HG02588 (cell line): ENCODE measurements at regions not wholly inside any gene's neighbourhood (a gene's known extent, or its start where the extent isn't known, plus 50 kb on each side); places are given as distances from the start of the nearest gene placed in this dataset.
"Not testable (repeated sequence)": the region's sequence is repeated elsewhere in the genome, so short reads cannot be mapped to it uniquely, and the experiment has no call there.

Experiments
- ATAC-seq: cut with Tn5 transposase; IDR thresholded peaks from one replicate; pipeline ENCODE4 v1.9.1; 2021; ENCODE audit warnings: mild to moderate bottlenecking, moderate library complexity; ENCODE audit not compliant: unreplicated experiment

- no peak for ATAC-seq
These were observed 58.3 kb upstream of the EEA1 start for GRCh38 chr12:92987362-92987761.

DNA sequence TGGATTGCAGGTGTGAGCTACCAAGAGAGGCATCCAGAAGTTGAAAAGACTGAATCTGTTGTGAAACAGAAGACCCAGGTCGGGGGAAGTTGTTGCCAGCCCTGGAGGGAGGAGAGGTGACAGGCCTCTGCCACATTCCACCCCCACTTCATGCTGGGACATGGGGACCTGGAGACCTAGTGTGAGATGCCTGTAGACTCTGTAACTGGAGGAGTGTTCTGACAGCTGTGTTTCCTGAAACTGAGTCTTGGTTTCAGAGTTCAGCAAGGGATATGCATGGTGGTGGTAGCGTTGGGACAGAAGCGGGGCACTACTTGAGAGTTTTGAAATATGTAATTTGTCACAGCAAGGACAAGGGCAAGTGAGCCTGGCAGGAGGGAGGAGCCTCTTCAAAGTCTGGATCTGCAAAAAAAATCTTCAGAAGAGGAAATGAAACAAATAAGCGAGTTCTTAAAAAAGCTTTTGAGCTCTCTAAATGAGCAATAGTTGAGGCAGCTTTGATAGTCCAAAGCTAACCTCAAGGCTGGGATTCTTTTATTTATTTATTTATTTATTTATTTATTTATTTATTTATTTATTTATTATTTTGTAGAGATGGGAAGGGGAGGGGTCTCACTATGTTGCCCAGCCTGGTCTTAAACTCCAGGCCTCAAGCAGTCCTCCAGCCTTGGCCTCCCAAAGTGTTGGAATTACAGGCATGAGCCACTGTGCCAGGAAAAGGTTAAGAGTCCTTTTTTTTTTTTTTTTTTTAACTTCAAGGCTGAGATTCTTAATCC, 58.9 kb upstream of the EEA1 start:
- ATAC-seq, result peak; percentile 81

DNA sequence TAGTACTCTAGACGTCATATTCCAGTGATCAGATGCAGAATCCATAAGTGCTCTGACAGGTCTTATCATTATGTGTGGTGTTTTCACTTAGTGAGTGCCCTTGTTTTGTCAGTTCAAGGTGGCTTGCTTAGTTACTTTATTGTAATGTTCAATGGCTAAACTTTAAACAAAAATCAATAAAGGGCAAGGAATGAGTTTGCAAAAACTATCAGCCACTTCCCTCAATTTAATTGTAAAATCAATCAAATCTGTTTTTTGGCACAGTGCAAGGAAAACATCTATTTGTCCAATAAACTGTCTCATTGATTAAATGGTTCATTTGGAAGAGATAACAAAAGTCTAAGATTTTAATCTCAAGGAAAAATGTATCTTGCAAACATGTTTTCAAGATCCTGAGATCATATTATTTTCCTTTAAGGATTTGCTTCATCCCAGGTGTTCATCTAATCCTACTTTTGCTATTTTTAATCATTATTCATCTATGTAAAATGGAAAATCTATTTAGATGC, 59.6 kb upstream of the EEA1 start:
- no peak for ATAC-seq

DNA sequence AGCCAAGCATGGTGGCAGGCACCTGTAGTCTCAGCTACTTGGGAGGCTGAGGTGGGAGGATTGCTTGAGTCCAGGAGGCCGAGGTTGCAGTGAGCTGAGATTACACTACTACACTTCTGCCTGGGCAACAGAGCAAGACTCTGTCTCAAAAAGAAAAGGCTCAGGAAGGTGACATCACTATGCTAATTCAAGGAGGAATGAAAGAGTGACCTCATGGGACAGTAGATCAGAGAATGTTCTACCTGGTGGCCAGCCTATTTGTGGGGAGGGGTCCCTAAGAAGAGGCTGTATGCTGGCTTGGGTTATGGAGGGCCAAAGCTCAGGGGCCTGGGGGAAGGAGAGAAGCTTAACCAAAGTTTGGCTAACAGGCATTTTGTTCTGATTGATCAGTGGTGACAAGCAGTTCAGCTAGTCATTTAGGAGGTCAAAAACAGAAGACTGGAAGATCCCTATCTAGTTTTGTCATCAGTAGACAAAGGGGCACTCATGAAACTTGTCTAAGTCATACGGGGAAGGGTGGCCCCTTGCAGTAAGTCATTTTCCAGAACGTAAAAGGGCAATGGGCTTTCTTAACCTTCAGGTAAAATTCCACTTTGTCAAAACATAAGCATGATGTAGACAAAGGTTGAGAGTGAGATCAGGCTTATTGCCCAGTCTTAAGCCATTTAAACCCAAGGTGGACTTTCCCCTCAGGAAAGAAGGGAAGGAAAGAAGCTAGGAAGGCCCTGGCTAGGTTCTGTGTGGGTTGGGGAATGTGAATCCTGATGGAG, 60.8 kb upstream of the EEA1 start:
- ATAC-seq, result peak; percentile 31

- ATAC-seq, result no peak
These were observed 62.0 kb upstream of the EEA1 start for GRCh38 chr12:92991134-92991533.

- ATAC-seq, result no peak
These were observed 62.9 kb upstream of the EEA1 start for GRCh38 chr12:92992041-92992440.

GRCh38 chr12:92993259-92993658, 64.2 kb upstream of the EEA1 start:
- ATAC-seq, result no peak

DNA sequence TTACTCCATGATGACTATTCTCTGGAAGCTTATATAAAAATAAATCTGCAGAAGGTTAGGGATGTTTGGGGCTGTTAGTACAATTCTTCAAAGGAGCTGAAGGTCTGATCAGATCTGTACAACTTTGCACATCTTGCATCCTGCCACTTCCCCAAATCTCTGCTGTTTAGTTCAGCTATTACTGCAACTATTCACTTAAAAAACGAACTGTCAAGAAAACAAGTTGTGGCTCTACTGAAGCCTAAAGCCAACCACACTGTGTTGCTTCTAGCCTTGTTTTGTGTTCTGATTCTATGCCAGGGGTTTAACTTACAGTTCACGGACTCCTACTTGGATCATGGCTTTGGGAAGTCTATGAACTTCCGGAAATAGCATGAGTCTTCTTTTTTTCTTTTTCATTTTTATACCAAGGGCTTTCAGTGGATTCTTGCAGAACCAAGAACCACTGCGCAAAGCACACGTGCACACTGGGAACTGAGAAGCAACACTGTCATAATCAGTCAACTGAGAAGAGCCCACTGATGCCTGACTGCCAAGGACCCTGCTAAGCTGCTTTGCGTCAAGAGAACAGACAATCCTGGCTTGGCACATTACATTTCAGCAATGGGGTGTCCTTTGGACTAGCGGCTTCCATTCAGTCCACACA, 66.3 kb upstream of the EEA1 start:
- peak; percentile 77 for ATAC-seq

- ATAC-seq, result no peak
These were observed 70.9 kb upstream of the EEA1 start for GRCh38 chr12:93000026-93000425.

DNA sequence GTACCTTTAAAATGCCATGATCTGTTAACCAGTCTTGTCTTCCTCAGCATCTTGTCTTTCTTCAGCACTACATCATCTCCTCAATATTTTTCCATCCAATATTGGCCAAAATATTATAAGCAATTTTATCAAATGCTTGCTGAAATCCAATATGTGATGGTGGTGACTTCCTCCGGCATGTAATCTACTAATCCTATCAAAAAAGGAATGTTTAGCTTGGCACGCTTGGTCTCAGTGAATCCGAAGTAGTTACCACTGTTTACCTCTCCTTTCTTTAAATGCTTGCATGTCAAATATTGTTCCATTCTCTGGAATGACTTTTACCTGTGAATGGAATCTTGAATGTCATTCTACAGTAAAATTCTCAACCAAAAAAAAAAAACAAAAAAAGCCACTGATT, 72.3 kb upstream of the EEA1 start:
- ATAC-seq, result no peak

GRCh38 chr12:93002293-93003054, 73.4 kb upstream of the EEA1 start:
- ATAC-seq, result no peak

DNA sequence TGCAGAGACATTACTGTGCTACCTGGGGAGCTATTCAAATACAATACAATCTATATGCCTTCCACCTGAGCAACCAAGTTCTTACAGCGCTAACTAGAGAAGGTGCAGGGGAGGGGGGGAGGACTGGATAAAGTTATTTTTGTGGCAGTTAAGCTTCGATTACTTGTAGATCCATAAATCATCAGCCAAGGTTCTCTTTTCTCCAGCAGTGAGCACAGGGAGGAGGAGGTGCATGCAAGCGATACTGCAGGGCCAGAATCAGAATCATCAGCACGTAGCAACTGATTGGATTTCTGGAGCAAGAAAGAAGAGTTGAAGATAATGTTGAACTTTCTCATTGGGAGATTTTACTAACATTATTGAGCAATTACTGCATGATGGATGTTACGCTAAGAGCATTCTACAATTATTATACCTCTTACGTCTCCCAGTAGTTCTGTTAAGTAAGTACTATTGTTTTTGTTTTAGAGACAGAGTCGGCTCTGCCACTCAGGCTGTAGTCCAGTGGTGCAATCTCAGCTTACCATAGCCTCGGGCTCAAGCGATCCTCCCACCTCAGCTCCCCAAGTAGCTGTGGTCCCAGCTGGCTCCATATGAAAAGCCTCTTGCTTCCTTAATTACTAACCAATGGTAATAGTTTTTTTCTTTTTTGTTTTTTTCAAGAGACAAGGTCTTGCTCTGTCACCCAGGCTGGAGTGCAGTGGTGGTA, 74.6 kb upstream of the EEA1 start:
- no peak for ATAC-seq

DNA sequence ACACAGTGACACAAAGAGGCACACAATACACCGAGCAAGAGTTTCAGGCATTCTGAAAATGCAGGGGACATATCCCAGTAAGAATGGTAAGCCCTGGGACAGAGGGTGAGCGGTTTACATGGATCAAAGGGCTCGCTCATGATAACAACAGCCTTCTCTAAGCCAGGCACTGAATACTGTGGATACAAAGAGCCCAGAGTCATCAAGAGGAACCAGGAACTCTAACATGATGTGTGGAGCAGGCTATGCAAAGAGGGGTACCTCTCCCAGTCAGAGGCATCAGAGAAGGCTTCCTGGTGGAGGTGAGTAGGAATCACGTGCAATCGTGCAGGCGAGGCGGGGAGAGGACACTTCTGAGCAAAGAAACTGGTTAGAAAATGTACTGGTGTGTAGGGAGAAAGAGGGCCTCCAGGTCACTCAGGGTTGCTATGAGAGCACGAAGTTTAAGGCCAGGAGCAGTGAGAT, 76.9 kb upstream of the EEA1 start:
- no peak for ATAC-seq

DNA sequence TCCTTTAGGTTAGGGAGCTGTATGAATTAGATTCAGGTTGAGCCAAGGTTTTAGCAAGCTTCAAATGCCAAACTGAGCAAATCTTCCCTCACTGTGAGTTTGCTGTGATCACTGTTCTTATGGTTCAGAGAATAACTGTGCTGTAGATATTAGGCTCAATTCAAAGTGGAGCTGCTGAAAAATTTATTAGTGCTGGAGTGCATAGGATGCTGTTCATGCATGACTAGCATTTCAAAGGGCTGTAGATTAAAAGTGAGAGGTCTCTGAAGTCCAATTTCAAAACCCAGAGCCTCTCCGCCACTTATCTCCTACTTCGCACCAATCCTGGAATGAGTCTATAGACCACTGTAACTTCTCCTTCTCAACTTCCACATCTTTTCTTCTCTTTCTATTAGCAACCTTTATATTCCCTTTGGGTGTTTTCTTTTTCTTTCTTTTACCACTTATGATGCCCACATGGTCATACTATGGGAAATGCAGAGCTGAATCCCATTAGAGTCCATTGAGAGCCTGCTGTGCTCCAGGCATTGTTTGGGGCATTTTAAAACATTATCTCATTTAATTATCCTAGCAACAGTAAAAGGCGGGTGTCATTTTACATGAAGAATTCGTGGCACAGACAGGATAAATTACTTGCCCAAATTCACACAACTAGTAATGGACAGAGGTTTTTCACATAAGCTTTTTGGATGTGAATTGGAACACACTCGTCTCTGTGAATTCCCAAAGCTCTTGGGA, 77.5 kb upstream of the EEA1 start:
- no peak for ATAC-seq

DNA sequence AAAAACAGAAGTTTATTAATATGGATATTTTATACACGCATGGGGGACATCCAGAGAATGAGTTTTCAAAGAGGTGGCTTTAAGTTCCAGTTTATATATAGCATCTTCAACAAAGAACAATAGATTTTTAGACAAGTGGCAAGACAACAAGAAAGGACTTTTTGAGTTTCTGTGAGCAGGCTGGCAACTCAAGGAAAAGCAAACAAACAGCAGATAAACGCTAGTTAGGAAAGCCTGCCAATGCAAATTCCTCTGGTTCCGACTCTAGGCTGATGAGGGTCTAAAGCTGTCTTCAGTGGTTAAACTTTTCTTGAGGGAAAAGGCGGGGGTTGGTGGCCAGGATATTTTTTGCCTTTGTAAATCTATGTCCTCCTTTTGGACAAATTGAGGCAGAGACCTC, 78.4 kb upstream of the EEA1 start:
- ATAC-seq, result no peak

DNA sequence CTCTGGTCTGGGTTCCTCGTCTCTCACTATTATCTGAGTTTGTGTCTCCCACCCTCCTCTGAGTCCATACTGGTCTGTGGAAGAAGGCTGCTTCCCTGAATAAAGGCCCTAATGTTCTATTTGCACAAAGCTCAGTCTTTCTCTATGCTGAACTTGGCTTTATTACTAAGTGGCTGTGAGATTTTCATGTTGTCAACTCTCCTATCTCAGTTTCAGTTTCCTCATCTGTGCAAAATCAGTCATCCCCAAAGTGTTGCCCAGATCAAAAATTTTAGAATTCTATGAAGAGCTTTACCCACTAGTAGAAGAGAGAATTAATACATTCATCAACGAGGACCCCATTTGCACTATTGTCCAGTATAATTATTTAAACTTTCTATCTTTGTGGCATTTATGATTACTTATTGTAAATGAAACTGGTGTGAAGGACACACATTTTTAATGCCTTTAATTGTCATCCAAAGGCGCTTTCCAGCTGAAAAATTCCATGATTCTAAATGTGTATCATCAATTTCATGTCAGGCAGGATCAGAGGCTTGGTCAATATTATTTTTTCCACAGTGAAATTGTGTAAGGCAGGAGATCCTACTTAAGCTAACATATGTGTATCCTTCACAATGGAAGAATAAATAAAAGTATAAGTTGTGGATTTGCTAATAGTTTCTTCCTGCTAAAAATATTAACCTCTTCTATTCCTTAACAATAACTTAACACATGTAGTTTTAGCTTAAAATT, 79.1 kb upstream of the EEA1 start:
- ATAC-seq, result peak; percentile 78

DNA sequence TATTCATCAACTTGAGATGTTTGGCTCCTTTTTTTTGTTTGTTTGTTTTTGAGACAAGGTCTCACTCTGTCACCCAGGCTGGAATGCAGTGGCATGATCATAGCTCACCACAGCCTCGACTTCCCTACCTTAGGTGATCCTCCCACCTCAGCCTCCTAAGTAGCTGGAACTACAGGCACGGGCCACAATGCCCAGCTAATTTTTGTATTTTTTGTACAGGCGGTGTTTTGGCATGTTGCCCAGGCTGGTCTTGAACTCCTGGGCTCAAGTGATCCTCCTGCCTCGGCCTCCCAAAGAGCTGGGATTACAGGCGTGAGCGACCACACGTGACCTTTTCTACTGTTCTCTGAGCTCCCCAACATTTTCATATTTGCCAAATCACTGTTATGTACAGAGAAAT, 79.8 kb upstream of the EEA1 start:
- not testable (repeated sequence) for ATAC-seq

GRCh38 chr12:93009533-93009932, 80.4 kb upstream of the EEA1 start:
- no peak for ATAC-seq

DNA sequence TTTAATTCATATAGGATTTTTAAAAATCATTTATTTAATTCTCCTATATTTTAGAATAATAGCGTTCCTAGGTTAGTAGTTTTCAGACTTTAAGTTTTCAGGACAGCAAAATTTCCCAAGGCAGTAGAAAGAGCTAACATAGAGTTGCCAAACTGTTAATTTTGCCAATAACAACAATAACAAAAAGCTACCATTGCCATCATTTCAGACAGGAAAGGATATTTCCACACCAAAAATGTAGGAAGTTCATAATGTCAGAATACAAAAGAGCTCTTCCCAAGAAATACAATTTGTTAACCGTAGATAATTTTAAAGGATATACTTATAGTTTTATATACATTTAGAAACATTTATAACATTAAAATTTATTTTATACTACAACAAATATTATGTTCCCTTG, 81.4 kb upstream of the EEA1 start:
- ATAC-seq, result no peak
